NCI-H526 (cell line): ENCODE measurements at regions not wholly inside any gene's neighbourhood (a gene's known extent, or its start where the extent isn't known, plus 50 kb on each side); places are given as distances from the start of the nearest gene placed in this dataset.

Experiments used
- DNase-seq, 2 experiments: peaks; one replicate each; lab custom pipeline; 2025; lab: John Stamatoyannopoulos, UW

GRCh38 chr11:10641912-10642697, 51.5 kb downstream of the IRAG1 start:
- no peak for DNase-seq

GRCh38 chr11:10641177-10641911, 52.2 kb downstream of the IRAG1 start:
- DNase-seq, result no peak

GRCh38 chr11:10640308-10640707, 53.2 kb downstream of the IRAG1 start:
- DNase-seq, result no peak

- DNase-seq, result no peak
Measured at GRCh38 chr11:10639350-10639749, 54.2 kb downstream of the IRAG1 start.

- DNase-seq, result no peak
Measured at GRCh38 chr11:10638316-10638925, 55.1 kb downstream of the IRAG1 start.

DNA sequence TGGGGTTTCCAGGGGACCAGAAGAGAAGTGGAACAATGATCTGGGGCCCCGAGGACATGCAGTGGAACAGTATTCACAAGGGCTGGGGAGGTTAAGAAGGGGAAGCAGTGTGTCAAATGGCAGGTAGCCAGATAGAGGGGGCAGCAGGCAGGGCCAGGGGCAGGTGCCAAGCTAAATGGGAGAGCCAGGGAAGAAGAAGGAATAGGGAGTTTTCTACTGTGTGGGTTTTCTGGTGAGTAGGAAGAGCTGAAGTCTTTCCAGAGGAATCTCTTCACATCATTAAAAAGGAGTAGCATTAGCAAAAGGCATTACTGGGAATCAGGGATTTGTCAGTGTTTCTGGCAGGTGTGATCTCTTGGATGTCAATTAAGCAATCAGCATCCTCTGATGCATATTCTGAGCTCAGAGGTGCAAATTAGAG, 55.8 kb downstream of the IRAG1 start:
- no peak for DNase-seq

DNA sequence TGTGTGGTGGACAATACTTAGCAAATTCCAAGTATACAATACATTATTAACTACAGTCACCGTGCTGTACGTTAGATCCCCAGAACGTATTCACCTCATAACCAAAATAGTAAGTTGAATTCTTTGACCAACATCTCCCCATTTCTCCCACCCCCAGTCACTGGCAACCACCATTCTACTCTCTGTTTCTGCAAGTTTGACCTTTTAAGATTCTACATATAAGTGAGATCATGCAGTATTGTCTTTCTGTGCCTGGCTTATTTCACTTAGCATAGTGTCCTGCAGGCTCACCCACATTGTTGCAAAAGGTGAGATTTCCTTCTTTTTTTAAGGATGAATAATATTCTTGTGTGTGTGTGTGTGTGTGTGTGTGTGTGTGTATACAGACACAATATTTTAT, 59.1 kb downstream of the IRAG1 start:
- DNase-seq, result no peak

DNA sequence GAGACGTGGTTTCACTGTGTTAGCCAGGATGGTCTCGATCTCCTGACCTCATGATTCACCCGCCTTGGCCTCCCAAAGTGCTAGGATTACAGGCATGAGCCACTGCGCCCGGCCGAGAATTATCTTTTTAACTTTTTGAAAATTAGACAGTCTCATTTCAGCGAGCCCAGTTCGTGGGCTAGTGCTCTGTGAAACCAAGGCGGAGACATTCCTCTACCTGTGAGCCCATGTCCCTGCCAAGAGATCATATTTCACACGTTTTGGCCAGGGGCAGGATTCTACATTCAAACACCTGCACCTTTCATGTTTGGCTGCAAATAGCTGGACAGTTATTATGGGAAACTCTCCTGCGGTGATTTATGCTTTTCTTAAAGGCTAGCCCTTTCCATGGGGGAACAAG, 60.3 kb downstream of the IRAG1 start:
- DNase-seq, result peak in 1 of 2 experiments; percentile 23

GRCh38 chr11:10632483-10632882, 61.1 kb downstream of the IRAG1 start:
- no peak for DNase-seq

DNA sequence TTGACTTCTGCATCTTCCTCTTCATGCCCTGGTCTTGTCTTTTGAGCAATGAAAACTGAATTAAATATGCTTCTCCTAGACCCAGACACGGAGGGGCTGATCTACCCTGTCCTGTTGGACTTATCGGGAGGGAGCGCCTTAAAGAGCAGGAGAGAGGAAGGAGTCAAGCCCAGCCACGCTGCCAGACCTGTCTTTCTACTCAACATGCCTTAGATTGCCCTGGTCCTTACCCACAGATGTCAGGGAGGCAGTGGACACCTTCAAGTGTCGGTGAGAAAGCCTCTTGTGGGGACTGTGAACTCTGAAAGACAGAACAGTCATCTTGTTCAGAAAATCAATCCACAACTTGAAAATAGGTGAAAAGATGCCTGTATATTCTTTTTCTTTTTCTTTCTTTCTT, 61.8 kb downstream of the IRAG1 start:
- no peak for DNase-seq

DNA sequence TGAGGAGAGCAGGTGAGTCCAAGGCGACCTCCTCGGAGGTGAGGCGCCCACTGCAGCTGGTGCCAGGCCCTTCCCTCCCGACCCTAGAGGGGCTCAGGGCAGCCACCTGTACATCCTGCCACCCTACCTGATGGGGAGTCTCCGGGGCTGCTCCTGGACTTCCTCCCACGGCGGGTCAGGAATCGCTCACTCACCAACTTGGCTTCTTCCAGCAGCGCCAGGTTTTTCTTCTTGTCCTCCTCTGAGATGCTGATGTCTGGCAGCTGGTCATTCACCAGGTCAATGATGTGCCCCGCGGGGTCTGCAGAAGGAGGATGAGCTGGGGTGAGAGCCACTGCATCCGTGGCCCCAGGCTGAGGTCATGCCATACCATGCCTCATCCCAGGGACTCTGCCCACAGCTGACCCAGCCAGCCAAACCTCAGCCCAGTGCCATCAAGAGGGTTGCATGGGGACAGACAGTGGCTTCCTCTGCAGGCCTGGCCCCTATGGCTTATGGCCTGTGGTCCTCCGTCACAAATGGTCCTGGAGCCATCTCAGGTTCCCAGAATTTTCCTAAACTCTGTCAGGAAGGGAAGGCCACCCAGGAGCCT, 61.0 kb upstream of the LYVE1 start:
- DNase-seq, result no peak

DNA sequence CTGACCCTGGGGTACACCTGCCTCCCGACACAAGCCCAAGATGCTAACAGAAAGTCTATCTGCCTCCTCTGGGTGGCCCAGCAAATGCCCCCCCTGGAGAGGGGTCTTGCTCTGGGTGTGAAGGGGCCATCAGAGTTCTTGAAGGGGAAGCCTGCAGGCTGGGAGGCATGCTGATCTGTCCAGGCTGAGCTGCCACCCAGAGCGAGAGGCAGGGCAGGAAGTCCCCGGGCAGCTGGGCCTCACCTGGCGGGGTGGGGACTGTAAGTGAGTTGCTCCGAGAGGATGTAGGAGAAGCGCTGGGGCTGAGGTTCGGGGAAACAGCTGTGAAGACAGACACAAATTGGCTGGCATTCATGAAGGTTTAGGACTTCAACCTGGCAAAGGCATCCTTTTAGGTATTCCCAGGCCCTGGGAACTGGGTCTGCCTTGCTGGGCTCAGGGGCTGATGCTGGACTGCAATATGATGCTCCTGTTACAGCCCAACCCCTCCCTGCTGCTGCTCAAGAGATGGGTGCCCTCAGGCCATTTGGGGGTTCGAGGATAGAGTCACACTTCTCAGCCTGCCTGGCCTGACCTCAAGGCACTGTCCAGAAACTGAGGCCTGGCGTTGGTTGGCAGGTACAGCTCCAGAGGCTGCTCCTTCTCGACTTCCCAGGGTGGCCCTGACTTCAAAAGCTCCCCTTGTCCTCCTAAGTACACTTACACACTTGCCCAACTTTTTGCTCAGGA, 60.2 kb upstream of the LYVE1 start:
- DNase-seq, result no peak

DNA sequence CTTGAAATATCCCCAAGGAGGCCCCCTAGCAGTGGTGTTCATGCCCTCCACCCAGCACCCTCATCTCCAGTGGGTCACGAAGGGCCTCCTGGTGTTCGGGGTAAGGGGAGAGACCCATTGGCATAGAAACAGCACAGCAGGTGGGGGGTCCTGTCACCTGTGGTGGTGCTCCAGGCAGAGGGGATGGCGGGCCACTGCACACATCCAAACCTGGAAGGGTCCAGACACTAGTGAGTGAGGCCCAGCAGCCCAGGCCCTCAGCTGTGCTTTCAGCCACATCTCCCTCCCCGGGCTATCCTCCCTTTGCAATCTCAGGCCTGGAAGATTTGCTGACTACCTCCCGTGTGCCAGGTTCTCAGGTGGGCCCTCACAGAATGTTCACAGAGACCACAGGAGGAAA, 59.4 kb upstream of the LYVE1 start:
- no peak for DNase-seq

- DNase-seq, result no peak
Measured at GRCh38 chr11:10627291-10627690, 58.8 kb upstream of the LYVE1 start.

- DNase-seq, result no peak
Measured at GRCh38 chr11:10625982-10626311, 57.5 kb upstream of the LYVE1 start.

GRCh38 chr11:10625281-10625981, 57.0 kb upstream of the LYVE1 start:
- DNase-seq, result no peak

GRCh38 chr11:10623797-10624761, 55.6 kb upstream of the LYVE1 start:
- peak in 1 of 2 experiments; percentile 61 for DNase-seq

GRCh38 chr11:10622957-10623791, 54.7 kb upstream of the LYVE1 start:
- no peak for DNase-seq

DNA sequence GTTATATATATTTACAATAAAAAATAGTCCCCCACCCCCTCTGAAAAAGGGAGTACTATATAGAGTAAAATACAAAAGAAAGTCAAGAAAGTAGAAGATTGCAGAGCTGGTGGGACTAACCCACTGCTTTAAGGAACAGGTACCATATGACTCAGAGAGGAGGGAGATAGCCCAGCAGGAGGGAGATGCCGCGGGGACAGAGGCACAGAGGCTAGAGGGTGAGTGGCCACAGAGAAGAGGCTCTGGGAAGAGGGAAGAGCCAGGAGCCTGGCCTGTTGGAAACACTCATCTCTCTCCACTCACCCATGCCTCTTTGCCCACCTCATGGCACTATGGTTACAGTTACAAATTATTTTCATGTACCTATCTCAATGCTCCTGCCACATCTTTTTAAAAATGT, 53.6 kb upstream of the LYVE1 start:
- no peak for DNase-seq
